ENCODE measurements at regions not wholly inside any gene's neighbourhood (a gene's known extent, or its start where the extent isn't known, plus 50 kb on each side); places are given as distances from the start of the nearest gene placed in this dataset.
A peak's percentile ranks its signal among the peaks of the same experiment; 100 is the strongest.

GRCh38 chr1:229842302-229843255, 216.5 kb downstream of the URB2 start:
- in situ Hi-C loops (cut with HindIII; ENCODE audit: low pct_unique_long_range_greater_than_20kb, low sequenced_read_pairs): no loop called here
- DNase-seq (ENCODE audit: low read depth, low spot score): no peak

GRCh38 chr1:229843627-229844238, 217.7 kb downstream of the URB2 start:
- peak; percentile 27 for DNase-seq (ENCODE audit: low read depth, low spot score)
- in situ Hi-C loops (cut with HindIII; ENCODE audit: low pct_unique_long_range_greater_than_20kb, low sequenced_read_pairs): no loop called here

- in situ Hi-C loops (cut with HindIII; ENCODE audit: low pct_unique_long_range_greater_than_20kb, low sequenced_read_pairs): no loop called here
- no peak for DNase-seq (ENCODE audit: low read depth, low spot score)
Measured at GRCh38 chr1:229844675-229845074, 218.6 kb downstream of the URB2 start.

GRCh38 chr1:229845410-229846138, 219.5 kb downstream of the URB2 start:
- no peak for DNase-seq (ENCODE audit: low read depth, low spot score)
- in situ Hi-C loops (cut with HindIII; ENCODE audit: low pct_unique_long_range_greater_than_20kb, low sequenced_read_pairs): no loop called here

GRCh38 chr1:229846351-229846750, 220.3 kb downstream of the URB2 start:
- in situ Hi-C loops (cut with HindIII; ENCODE audit: low pct_unique_long_range_greater_than_20kb, low sequenced_read_pairs): no loop called here
- no peak for DNase-seq (ENCODE audit: low read depth, low spot score)

GRCh38 chr1:229848752-229849677, 218.0 kb upstream of the GALNT2 start:
- in situ Hi-C loops (cut with HindIII; ENCODE audit: low pct_unique_long_range_greater_than_20kb, low sequenced_read_pairs): no loop called here
- DNase-seq (ENCODE audit: low read depth, low spot score): peak; percentile 67

- in situ Hi-C loops (cut with HindIII; ENCODE audit: low pct_unique_long_range_greater_than_20kb, low sequenced_read_pairs): no loop called here
- no peak for DNase-seq (ENCODE audit: low read depth, low spot score)
Measured at GRCh38 chr1:229851511-229851910, 215.5 kb upstream of the GALNT2 start.

- no peak for DNase-seq (ENCODE audit: low read depth, low spot score)
- in situ Hi-C loops (cut with HindIII; ENCODE audit: low pct_unique_long_range_greater_than_20kb, low sequenced_read_pairs): no loop called here
Measured at GRCh38 chr1:229853751-229854150, 213.3 kb upstream of the GALNT2 start.

- in situ Hi-C loops (cut with HindIII; ENCODE audit: low pct_unique_long_range_greater_than_20kb, low sequenced_read_pairs): no loop called here
- DNase-seq (ENCODE audit: low read depth, low spot score): no peak
Measured at GRCh38 chr1:229854620-229855019, 212.4 kb upstream of the GALNT2 start.

GRCh38 chr1:229856009-229856650, 210.9 kb upstream of the GALNT2 start:
- no peak for DNase-seq (ENCODE audit: low read depth, low spot score)
- in situ Hi-C loops (cut with HindIII; ENCODE audit: low pct_unique_long_range_greater_than_20kb, low sequenced_read_pairs): no loop called here

GRCh38 chr1:229857585-229857984, 209.5 kb upstream of the GALNT2 start:
- in situ Hi-C loops (cut with HindIII; ENCODE audit: low pct_unique_long_range_greater_than_20kb, low sequenced_read_pairs): no loop called here

GRCh38 chr1:229859026-229859425, 208.0 kb upstream of the GALNT2 start:
- peak; percentile 22 for DNase-seq (ENCODE audit: low read depth, low spot score)
- in situ Hi-C loops (cut with HindIII; ENCODE audit: low pct_unique_long_range_greater_than_20kb, low sequenced_read_pairs): no loop called here

More at GRCh38 chr1:229857585-229857984, 209.5 kb upstream of the GALNT2 start:
- no peak for DNase-seq (ENCODE audit: low read depth, low spot score)

GRCh38 chr1:229860926-229861325, 206.1 kb upstream of the GALNT2 start:
- no peak for DNase-seq (ENCODE audit: low read depth, low spot score)
- in situ Hi-C loops (cut with HindIII; ENCODE audit: low pct_unique_long_range_greater_than_20kb, low sequenced_read_pairs): no loop called here

GRCh38 chr1:229862017-229862774, 204.8 kb upstream of the GALNT2 start:
- in situ Hi-C loops (cut with HindIII; ENCODE audit: low pct_unique_long_range_greater_than_20kb, low sequenced_read_pairs): no loop called here
- DNase-seq (ENCODE audit: low read depth, low spot score): no peak

GRCh38 chr1:229863651-229864545, 203.1 kb upstream of the GALNT2 start:
- in situ Hi-C loops (cut with HindIII; ENCODE audit: low pct_unique_long_range_greater_than_20kb, low sequenced_read_pairs): no loop called here
- DNase-seq (ENCODE audit: low read depth, low spot score): no peak
